ENCODE measurements at regions not wholly inside any gene's neighbourhood (a gene's known extent, or its start where the extent isn't known, plus 50 kb on each side); places are given as distances from the start of the nearest gene placed in this dataset.

- no peaks in the 10 kb centered on the region for H3K27me3 Mint-ChIP-seq (ENCODE audit: insufficient read depth, low read depth)
- H3K36me3 ChIP-seq = no peaks in the 10 kb centered on the region
- no peak overlapping the region for H3K27ac Mint-ChIP-seq
- DNase-seq (ENCODE audit: low spot score) = no peak
- no peak overlapping the region for H2AFZ ChIP-seq (replicated peaks)
- H3K27me3 ChIP-seq = no peaks in the 10 kb centered on the region
- H3K4me3 Mint-ChIP-seq = no peak overlapping the region
- H3K4me2 ChIP-seq = no peak overlapping the region
- H3F3A ChIP-seq (ENCODE audit: low read depth) = no peaks in the 10 kb centered on the region
- no peak overlapping the region for H3K27ac ChIP-seq
- no peaks in the 10 kb centered on the region for H4K20me1 ChIP-seq (ENCODE audit: low read depth)
- H3K4me1 Mint-ChIP-seq = no peaks in the 10 kb centered on the region
- no peaks in the 10 kb centered on the region for H3K9me3 ChIP-seq (ENCODE audit: low read depth)
- TF ChIP-seq EZH2 (IDR thresholded peaks at IDR 0.05) (no peak), EZH2phosphoT487 (IDR thresholded peaks at IDR 0.05) (no peak), CTCF (IDR thresholded peaks at IDR 0.05) (no peak)
- no peaks in the 10 kb centered on the region for H3K36me3 Mint-ChIP-seq
- no peaks in the 10 kb centered on the region for H3K79me2 ChIP-seq (ENCODE audit: low read depth)
- H3K4me1 ChIP-seq = no peaks in the 10 kb centered on the region
- no peak overlapping the region for H3K4me3 ChIP-seq
- no peaks in the 10 kb centered on the region for H3K9me3 Mint-ChIP-seq
- H3K9ac ChIP-seq = no peak overlapping the region
These were observed 104.0 kb upstream of the ACTBL2 start for GRCh38 chr5:57586649-57587048.

GRCh38 chr5:57582578-57583070 is 100.0 kb upstream of the ACTBL2 start:
- no peaks in the 10 kb centered on the region for H3K4me1 ChIP-seq
- H3K36me3 ChIP-seq = no peaks in the 10 kb centered on the region
- TF ChIP-seq EZH2 (IDR thresholded peaks at IDR 0.05) (no peak), EZH2phosphoT487 (IDR thresholded peaks at IDR 0.05) (no peak), CTCF (IDR thresholded peaks at IDR 0.05) (no peak)
- H4K20me1 ChIP-seq (ENCODE audit: low read depth) = no peaks in the 10 kb centered on the region
- H3K27me3 ChIP-seq = no peaks in the 10 kb centered on the region
- H3K4me2 ChIP-seq = no peak overlapping the region
- Mint-ChIP-seq H3K4me1 (no peaks in the 10 kb centered on the region), H3K4me3 (no peak overlapping the region), H3K9me3 (peaks cover 2% of the 10 kb centered on the region), H3K27ac (no peak overlapping the region), H3K27me3 (ENCODE audit: insufficient read depth, low read depth) (peaks cover 2% of the 10 kb centered on the region), H3K36me3 (no peaks in the 10 kb centered on the region)
- no peak overlapping the region for H3K27ac ChIP-seq
- no peaks in the 10 kb centered on the region for H3K9me3 ChIP-seq (ENCODE audit: low read depth)
- no peak overlapping the region for H3K9ac ChIP-seq
- H3K79me2 ChIP-seq (ENCODE audit: low read depth) = no peaks in the 10 kb centered on the region
- H3K4me3 ChIP-seq = no peak overlapping the region
- H2AFZ ChIP-seq (replicated peaks) = no peak overlapping the region
- H3F3A ChIP-seq (ENCODE audit: low read depth) = no peaks in the 10 kb centered on the region
- no peak for DNase-seq (ENCODE audit: low spot score)

GRCh38 chr5:57581772-57582171 is 99.2 kb upstream of the ACTBL2 start:
- Histone ChIP-seq H3F3A (ENCODE audit: low read depth) (no peaks in the 10 kb centered on the region), H3K79me2 (ENCODE audit: low read depth) (no peaks in the 10 kb centered on the region), H3K4me2 (no peak overlapping the region), H3K27ac (no peak overlapping the region), H4K20me1 (ENCODE audit: low read depth) (no peaks in the 10 kb centered on the region), H2AFZ (replicated peaks) (no peak overlapping the region), H3K27me3 (no peaks in the 10 kb centered on the region), H3K4me3 (no peak overlapping the region), H3K9ac (no peak overlapping the region), H3K4me1 (no peaks in the 10 kb centered on the region), H3K9me3 (ENCODE audit: low read depth) (no peaks in the 10 kb centered on the region), H3K36me3 (no peaks in the 10 kb centered on the region)
- Mint-ChIP-seq H3K27ac (no peak overlapping the region), H3K27me3 (ENCODE audit: insufficient read depth, low read depth) (peaks cover 2% of the 10 kb centered on the region), H3K4me1 (no peaks in the 10 kb centered on the region), H3K9me3 (peaks cover 2% of the 10 kb centered on the region), H3K4me3 (no peak overlapping the region), H3K36me3 (no peaks in the 10 kb centered on the region)
- TF ChIP-seq EZH2 (IDR thresholded peaks at IDR 0.05) (no peak), EZH2phosphoT487 (IDR thresholded peaks at IDR 0.05) (no peak), CTCF (IDR thresholded peaks at IDR 0.05) (no peak)
- no peak for DNase-seq (ENCODE audit: low spot score)
